OCI-LY1 (cell line): ENCODE measurements at regions not wholly inside any gene's neighbourhood (a gene's known extent, or its start where the extent isn't known, plus 50 kb on each side); places are given as distances from the start of the nearest gene placed in this dataset.

ENCODE experiments used
- CTCF ChIP-seq: fragments of 200-600 bp; sonication (generic), shearing (Covaris generic); IDR thresholded peaks from 2 replicates; pipeline ENCODE4 v1.5.1; 2017; ENCODE audit warnings: mild to moderate bottlenecking, antibody characterized with exemption, low read length, moderate library complexity, mixed read lengths
- EZH2 ChIP-seq: fragments of 200-600 bp; sonication (generic), shearing (Covaris generic); IDR thresholded peaks from 2 replicates; pipeline ENCODE4 v1.8.0; 2017; ENCODE audit warnings: borderline replicate concordance, mixed run types, mild to moderate bottlenecking, antibody characterized with exemption, low read length, moderate library complexity, mixed read lengths

DNA sequence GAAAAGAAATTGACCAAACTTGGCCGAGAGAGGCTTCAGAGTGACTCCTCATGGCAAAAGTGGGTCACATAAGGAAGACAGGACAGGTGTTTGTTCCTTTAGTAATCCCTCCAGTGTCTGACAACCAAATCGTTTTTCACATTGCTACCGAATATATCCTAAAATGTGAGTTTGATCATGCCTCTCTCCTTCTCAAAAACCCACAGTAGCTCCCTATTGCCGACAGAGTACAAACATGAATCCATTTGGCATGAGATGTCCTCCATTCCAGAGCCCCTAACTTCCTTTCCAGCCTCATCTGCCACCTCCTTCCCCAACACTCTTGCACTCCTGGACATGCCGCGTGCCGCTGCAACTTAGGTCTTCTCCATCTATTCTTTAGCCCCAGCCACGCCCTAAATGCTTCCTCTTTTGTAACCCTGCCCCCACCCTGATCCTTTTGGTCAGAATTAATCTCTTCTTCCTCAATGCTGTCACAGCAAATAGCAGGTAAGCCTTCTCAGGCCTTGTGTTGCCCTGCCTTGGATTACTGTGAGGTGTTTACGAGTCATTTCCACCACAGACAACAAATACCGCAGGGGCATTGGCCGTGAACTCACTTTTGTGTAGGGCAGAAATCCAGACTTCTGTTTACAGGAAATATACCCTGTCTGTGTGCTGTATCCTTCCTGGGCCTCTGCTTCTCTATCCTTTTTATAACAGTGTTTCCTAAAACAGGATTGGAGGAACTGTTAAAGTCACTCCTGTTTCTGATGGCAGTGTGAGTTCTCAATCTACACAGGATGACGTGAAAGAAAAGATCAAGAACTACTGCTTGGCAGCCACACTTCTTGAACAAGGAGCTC is 66.0 kb upstream of the FTH1 start:
- TF ChIP-seq CTCF (no peak), EZH2 (no peak)
